IPS-18c (cell line): ENCODE measurements at regions not wholly inside any gene's neighbourhood (a gene's known extent, or its start where the extent isn't known, plus 50 kb on each side); places are given as distances from the start of the nearest gene placed in this dataset.
"Not testable (repeated sequence)": the region's sequence is repeated elsewhere in the genome, so short reads cannot be mapped to it uniquely, and the experiment has no call there.

Experiments used
- H3K4me3 ChIP-seq: 2 replicates; pipeline ENCODE4 v1.7.0; 2013; ENCODE audit warnings: low read depth, mild to moderate bottlenecking, low read length, moderate library complexity; ENCODE audit not compliant: insufficient read depth
- H3K9me3 ChIP-seq: one replicate; pipeline ENCODE4 v1.6.1; 2013; ENCODE audit warnings: mild to moderate bottlenecking, low read length, moderate library complexity; ENCODE audit not compliant: control insufficient read depth, insufficient read depth

DNA sequence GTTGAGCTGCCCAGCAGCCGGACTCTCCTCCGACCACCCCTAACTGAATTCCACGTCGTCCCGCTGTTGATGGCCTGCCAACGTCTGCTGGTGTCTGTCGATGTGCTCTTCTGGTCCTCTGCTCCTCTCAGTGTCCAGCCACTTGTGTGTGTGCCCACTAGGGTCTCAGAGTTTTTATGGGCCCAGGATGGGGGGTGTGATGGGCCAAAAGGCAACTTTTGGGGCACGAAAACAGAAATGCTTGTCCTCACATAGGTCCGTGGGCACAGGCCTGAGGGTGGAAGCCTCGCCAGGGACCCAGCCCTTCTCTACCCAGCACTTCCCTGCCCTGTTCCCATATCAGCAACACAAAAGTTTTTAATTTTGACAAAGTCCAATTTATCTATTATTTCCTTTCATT is 85.7 kb upstream of the RUFY1 start:
- H3K9me3 ChIP-seq, result no peaks in the 10 kb centered on the region
- no peak overlapping the region for H3K4me3 ChIP-seq

DNA sequence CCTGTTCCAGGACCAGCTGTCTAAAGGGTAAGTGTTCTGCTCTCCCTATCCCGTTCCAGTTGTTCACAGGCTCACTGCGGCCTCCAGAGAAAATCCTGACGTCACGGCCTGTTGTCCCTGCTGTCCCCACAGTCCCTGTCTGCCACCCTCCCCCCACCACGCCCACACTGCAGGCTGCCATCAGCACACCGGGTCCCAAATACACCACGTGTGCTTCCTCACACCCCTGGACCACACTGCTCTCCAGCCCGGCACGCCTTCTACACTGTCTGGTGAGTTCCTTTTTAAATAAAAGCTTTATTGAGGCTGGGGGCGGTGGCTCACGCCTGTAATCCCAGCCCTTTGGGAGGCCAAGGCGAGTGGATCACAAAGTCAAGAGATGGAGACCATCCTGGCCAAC is 88.3 kb upstream of the RUFY1 start:
- Histone ChIP-seq H3K4me3 (no peak overlapping the region), H3K9me3 (no peaks in the 10 kb centered on the region)

DNA sequence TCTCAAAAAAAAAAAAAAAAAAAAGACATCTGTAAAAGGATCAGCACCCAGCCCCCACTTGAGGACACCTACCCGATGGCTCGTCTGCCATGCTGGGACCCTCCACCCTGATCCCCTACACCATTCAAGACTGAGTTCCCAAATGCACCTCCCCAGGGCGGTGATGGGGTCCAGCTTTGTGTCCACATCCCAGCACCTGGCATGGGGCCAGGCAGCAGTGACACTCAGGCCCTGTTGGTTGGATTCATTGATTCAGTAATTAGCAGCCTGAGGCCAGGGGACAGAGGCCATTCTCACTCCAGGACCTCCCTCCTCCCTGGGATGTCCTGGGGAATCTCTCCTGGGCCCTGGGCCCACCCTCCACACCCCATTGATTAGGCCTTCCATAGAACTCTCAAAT is 88.8 kb upstream of the RUFY1 start:
- H3K9me3 ChIP-seq, result no peaks in the 10 kb centered on the region
- H3K4me3 ChIP-seq, result no peak overlapping the region

DNA sequence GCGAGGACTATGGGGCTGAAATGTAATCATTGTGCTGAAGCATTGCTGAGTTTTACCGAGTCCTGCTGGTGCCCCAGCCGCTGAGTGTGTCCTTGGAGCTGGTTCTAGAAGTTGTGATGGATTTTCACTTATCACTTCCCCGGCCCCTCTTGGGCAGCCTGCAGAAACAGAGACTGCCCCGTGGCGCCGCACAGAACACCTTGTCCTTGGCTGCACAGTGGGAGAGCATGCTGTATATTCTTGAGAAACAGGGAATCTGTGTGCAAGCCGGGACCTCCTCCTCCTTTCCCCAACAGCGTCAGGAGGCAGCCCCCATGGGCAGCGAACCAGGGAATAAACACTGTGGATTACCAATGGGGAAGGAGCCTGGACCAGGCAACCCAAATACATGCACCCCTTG is 90.6 kb upstream of the RUFY1 start:
- Histone ChIP-seq H3K4me3 (no peak overlapping the region), H3K9me3 (peaks cover 3% of the 10 kb centered on the region)

DNA sequence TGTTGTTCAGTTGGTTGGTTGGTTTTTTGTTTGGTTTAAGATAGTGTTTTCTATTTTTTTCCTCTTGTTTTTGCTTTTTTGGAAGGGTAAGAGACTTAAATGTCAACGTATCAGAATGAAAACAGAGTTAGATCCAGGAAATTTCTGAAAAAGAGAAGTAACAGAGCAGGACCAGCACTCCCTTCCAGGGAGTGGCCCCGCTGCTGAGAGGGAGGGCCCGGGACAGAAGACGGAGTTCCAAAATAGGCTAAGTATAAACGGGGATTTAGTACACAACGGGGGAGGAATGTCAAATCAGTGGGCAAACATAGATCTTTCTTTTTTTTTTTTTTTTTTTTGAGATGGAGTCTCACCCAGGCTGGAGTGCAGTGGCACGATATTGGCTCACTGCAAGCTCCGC is 92.7 kb upstream of the RUFY1 start:
- peaks cover 3% of the 10 kb centered on the region for H3K9me3 ChIP-seq
- no peak overlapping the region for H3K4me3 ChIP-seq

DNA sequence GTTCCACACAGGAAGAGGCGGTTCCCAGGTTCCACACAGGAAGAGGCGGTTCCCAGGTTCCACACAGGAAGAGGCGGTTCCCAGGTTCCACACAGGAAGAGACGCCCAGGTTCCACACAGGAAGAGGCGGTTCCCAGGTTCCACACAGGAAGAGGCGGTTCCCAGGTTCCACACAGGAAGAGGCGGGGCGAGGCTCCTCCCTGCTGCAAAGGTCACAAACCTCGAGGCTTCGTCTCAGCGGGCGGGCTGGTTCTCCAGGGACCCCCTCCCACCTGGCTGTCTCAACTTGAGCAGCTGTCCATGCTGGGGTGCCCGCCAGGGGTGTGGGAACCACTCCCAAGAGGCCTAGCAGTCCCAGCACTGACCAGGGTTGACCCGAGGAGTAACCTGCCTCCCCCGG is 94.3 kb upstream of the RUFY1 start:
- not testable (repeated sequence) for H3K9me3 ChIP-seq
- H3K4me3 ChIP-seq, result peak overlapping the region; percentile 11; the same call in 1 of the 2 replicates

DNA sequence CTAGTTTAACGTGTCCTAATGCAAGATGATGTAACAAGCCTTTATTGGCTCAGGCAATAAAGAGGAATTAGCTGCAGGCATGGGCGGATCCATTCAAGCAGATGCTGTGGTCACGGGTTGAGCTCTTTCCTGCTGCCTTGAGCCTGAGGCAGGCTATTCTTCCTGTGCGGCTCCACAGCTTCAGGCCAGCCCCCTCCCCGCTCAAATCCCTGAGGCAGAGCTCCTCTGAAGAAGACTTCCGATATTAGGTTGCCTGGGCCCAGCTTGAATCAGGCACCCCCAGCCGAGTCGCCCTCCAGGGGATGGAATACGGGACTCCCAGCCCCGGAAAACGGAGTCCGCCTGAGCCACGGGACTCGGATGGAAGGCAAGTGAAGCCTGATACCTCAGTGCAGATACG is 95.0 kb upstream of the RUFY1 start:
- H3K4me3 ChIP-seq, result no peak overlapping the region
- H3K9me3 ChIP-seq, result peaks cover 7% of the 10 kb centered on the region

DNA sequence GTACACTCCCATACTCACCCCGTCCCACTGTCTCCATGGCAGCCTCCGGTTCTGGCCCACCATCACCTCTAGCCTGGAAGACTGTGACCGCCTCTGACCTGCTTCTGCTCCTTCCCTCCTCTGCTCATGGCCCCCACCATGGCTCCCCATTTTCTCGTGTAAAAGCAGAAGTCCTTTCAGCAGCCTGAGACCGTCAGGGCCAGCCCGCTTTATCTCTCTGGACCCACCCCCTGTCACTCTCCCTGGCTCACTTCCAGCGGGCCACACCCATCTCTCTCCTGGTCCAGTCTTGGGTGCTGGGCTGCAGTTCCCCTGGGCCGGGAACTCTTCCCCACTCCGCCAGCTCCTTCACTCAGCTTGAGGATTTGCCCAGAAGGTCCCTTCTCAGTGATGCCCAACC is 96.0 kb upstream of the RUFY1 start:
- Histone ChIP-seq H3K4me3 (no peak overlapping the region), H3K9me3 (peaks cover 7% of the 10 kb centered on the region)

DNA sequence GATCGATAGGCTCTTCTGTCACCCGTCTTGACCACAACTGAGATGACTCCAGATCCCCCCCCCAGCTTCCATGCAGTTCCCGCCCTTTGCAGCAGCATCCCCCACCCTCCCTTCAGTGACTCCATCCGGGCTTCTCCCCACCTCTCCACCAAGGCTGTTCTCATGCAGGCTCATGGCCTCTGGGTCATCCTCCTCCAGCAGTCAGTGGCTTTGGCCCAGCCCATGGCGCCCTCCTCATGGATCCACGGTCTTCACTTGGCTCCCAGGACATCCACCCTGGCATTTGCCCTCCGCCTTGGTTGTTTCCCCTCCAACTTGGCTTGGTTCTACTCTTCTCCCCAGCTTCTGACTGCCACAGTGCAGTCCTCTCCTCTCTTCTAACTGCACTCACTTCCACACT is 96.7 kb upstream of the RUFY1 start:
- H3K4me3 ChIP-seq, result no peak overlapping the region
- peaks cover 7% of the 10 kb centered on the region for H3K9me3 ChIP-seq

DNA sequence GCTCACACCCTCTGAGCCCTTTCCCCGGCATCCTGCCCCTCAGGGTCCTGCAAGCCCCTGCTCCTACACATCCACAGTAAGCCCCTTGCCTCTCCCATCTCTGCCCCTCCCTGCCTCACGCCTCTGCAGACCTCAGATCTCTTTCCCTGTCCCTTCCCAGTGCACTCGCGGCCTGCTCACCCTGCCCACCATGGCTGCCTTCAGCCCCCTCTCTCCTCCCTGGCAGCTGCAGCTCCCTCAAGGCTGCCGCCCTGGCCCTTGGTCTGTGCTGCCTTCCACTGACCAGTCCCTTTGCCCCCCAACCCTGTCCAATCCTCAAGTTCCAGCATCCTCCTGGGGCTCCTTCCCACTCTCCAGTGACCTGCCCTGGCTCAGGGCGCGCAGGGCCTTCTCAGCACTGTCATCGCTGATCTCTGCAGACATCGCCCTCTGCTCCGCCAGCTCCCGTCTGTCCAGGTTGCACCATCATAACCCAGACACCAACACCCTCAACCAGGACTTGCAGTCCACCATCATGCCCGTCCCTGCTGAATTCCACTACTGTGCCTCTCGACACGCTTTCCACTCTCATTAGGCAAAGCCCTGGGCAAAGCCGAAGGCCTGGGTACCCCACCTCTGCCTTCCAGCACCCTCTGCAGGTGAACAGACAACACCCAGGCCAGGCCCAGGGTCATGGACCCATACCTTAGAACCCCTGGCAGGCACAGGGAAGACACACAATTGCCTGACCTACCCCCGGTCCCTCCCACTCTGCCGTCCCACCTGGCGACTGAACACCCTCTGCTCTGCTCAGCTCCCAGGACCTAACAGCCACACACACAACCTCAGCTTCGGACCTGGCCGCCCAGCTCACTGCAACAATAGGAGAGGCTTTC is 97.8 kb upstream of the RUFY1 start:
- Histone ChIP-seq H3K9me3 (peaks cover 7% of the 10 kb centered on the region), H3K4me3 (no peak overlapping the region)

DNA sequence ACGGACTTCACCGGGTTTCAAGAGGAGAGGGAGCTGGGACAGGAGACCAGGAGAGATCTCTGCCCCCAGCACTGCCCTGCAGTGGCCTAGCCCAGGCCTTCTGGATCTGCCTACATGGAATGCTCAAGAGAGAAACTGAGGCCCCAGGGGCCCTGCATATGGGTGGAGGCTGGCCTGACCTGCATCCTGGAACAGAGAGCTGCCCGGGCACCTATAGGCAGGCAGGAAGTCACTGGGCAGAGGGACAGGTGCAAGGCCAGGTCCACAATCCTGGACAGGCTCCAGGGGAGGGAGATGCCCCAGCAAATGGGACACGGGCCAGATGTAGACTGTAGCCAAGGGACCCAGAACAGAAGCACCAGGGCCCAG is 98.5 kb upstream of the RUFY1 start:
- Histone ChIP-seq H3K9me3 (peaks cover 7% of the 10 kb centered on the region), H3K4me3 (no peak overlapping the region; the same call in 1 of the 2 replicates)

DNA sequence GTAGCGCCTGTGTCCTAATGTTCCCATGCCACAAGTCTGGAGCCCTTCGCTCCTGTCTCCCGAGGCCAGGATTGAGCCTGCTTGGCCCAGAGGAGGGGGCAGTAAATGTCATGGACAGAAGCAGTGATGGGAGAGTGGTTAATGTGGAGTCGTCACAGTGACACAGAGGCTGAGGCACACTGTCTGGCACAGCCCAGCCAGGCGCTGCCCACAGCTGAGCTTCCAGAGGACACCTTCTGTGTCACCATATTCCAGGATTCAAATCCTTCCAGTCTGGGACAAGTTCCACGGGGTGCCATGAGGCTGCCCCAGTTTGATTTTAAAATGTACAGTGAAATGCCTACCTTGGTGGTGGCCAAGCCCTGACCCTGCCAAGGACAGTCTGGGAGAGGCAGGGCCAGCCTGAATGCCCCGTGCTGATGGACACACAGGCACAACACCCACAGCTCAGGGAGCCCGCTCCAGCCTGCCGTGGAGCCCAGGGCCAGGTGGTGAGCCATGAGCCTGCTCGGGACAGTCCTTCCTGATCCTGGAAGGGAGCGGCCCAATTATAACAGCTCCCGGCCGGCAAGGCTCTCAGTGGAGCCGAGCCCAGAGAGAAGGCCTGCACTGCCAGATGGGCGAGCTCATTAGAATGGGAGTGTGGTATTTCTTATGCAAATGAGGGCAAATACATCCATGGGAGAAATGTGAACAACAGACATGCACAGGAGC is 99.1 kb upstream of the RUFY1 start:
- H3K9me3 ChIP-seq, result peaks cover 6% of the 10 kb centered on the region
- no peak overlapping the region for H3K4me3 ChIP-seq

DNA sequence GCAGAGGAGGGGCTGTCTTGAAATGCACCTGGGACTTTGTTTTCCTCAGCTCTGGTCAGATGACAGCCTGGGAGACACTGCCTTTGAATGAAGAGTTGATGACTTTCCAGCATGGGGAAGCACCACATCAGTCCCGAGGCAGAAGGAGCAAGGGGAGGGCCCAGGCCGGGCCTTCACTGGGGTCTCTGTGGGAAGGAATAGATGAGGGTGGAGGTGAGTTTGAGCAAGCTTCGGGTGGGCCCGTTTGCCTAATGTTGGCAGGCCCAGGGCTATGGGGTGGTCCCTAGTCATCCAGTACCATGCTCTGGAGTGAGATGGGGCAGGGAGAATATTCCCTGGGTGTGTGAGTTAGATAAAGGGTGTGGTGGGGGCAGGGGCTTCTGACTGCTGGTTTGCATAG is 100.4 kb upstream of the RUFY1 start:
- not testable (repeated sequence) for H3K9me3 ChIP-seq, H3K4me3 ChIP-seq

DNA sequence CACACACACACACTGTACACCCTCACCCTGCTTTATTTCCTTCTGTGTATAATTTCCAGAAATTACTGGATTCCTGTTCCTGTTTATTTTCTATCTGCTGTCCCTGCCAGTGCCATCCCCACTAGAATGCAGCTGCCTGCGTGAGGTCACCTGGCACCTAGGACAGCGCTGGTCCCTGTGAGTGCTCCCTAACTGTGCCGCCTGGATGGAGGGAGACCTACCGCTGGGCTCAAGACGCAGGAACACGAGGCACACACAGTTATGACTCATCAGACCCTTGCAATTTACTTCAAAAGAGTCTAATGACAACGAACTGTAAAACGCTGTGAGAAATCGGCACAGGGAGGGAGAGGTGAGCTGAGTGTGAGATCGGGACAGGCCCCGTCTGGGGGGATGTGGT is 102.1 kb upstream of the RUFY1 start:
- H3K4me3 ChIP-seq, H3K9me3 ChIP-seq: not testable (repeated sequence)

DNA sequence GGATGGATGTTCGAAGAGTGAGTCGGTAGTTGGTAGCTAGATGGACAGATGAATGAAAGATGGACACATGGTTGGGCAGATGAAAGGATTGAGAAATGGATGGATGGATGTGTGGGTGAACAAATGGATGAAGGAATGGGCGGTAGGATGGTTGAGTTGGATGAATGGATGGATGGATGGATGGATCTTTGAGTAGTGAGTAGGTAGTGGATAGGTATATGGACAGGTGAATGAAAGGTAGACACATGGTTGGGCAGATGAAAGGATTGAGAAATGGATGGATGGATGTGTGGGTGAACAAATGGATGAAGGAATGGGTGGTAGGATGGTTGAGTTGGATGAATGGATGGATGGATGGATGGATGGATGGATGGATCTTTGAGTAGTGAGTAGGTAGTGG is 97.0 kb upstream of the ADAMTS2 start:
- not testable (repeated sequence) for H3K4me3 ChIP-seq, H3K9me3 ChIP-seq

DNA sequence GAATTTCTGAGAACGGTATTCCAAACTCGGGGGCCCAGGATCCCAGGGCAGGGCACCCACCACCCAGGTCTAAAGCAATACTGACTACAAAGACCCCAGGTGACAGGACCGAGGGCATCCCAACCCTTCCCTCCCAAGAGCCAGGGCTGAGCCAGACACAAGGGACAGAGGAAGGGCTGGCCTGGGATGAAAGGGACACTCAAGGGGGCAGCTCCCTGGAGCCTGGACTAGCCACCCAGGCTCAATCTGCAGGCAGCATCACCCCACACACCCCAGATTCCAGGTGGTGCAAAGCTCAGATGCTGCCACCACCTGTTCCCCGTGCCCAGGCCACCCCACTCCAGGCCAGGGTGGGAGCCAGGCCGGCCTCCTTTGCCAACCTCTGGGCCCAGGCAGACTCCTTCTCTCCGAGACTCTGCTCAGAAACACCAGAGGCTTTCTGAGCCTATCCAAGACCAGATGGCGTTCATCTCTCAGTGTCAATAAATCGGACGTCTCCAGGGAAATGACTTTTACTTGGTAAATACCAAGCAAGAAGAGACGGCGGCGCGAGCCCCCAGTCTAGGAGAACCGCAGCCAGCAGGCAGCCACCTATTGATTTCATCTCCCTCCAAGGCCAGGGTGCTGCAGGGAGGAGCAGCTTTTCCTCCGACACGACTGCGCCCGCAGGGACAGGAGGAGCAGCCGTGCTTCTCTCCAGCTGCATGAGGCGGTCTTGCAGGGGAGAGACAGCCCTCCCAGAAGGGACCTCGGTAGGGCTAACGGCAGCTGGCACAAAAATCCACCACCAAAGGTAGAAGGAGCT is 94.1 kb upstream of the ADAMTS2 start:
- Histone ChIP-seq H3K4me3 (no peak overlapping the region), H3K9me3 (no peaks in the 10 kb centered on the region)

DNA sequence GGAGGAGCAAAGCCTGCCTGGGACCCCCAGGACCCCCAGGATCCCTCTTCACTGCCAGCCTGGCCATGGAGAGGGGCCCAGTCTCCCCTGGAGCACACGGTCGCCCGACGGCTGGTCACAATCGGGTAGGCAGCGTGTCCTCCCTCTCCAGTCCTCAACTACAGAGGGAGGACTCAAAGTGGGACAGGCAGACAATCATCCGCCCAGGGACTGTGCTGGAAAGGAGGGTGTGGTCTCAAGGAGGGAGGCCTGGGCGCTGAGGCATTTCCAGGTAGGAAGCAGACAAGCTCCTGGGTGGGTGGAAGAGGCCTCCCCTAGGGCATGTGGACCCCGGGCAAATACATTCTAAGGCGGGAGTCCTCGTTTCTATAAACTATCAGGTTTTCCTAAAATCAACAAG is 93.2 kb upstream of the ADAMTS2 start:
- Histone ChIP-seq H3K9me3 (no peaks in the 10 kb centered on the region), H3K4me3 (no peak overlapping the region)

DNA sequence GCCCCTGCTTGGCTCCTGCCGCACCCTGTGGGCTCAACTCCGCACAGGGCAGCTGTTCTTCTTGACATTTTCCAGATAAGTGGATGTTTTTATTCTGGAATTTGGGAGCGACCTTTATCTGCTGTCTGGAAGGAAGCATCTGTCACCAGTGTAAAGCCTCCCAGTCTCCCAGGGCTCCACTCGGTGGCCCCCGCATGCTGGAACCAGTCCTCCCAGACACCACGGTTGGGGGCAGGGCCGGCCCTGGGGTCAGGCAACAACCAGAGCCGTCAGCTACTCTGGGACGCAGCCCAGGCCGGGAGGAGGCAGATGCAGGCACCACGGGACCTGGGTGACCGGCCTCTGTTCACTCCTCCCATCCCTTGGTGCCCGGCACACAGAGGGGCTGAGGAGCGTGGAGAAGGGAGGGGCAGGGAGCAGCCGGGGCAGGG is 92.8 kb upstream of the ADAMTS2 start:
- Histone ChIP-seq H3K4me3 (no peak overlapping the region), H3K9me3 (no peaks in the 10 kb centered on the region)
